H1 (cell line): ENCODE measurements at regions not wholly inside any gene's neighbourhood (a gene's known extent, or its start where the extent isn't known, plus 50 kb on each side); places are given as distances from the start of the nearest gene placed in this dataset.

Experiments used
- SAP30 ChIP-seq: fragments of 300-600 bp; sonication (generic); IDR thresholded peaks from 2 replicates; pipeline ENCODE4 v1.7.1; 2012; ENCODE audit warnings: low read length, moderate library complexity, mild to moderate bottlenecking, inconsistent platforms; ENCODE audit not compliant: insufficient read depth, insufficient replicate concordance

DNA sequence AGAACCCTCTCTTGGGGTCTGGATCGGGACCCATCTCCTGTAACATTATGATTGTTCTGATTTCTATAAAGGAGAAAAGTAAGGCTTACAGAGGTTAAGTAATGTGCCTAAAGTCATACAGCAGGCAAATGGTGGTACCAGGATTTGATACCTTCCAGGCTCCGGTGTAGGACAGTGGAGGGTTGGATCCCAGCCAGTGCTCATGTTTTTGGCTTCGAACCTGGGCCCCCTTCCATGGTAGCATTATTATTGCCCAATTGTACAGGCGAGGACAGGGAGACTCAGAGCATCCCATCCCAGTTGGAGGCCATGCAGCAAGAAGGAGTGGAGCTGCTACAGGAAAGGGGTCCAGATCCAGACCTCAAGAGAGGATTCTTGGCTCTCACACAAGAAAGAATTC is 202.7 kb downstream of the TFAP2C start (continued):
- TF ChIP-seq SAP30, result no peak
